H1 (cell line): ENCODE measurements at regions not wholly inside any gene's neighbourhood (a gene's known extent, or its start where the extent isn't known, plus 50 kb on each side); places are given as distances from the start of the nearest gene placed in this dataset.

Source experiments
- CHD7 ChIP-seq: fragments of 300-600 bp; sonication (generic); IDR thresholded peaks from 2 replicates; pipeline ENCODE4 v1.7.1; 2012; ENCODE audit warnings: low read length, moderate library complexity, mild to moderate bottlenecking, inconsistent platforms; ENCODE audit not compliant: insufficient replicate concordance
- POLR2AphosphoS5 ChIP-seq: IDR thresholded peaks from 2 replicates; pipeline ENCODE4 v1.6.1; 2011; ENCODE audit warnings: low read depth, low read length
- TAF7 ChIP-seq: optimal IDR thresholded peaks from 2 replicates; pipeline ENCODE3; 2011; ENCODE audit warnings: low read depth, mild to moderate bottlenecking, inconsistent platforms, low read length, moderate library complexity, borderline replicate concordance

- TF ChIP-seq CHD7 (no peak), TAF7 (no peak), POLR2AphosphoS5 (no peak)
- TF ChIP-seq, all 59 proteins: peak for 0
Observed at GRCh38 chr10:62548686-62549085, 174.5 kb downstream of the ZNF365 start (continued).
